GM21360 (cell line): ENCODE measurements at regions not wholly inside any gene's neighbourhood (a gene's known extent, or its start where the extent isn't known, plus 50 kb on each side); places are given as distances from the start of the nearest gene placed in this dataset.

Experiments
- ATAC-seq: cut with Tn5 transposase; IDR thresholded peaks from one replicate; pipeline ENCODE4 v1.9.1; 2021; ENCODE audit warnings: mild to moderate bottlenecking, moderate library complexity; ENCODE audit not compliant: unreplicated experiment

GRCh38 chr9:88326936-88327335 is 61.3 kb upstream of the SPIN1 start:
- no peak for ATAC-seq

- ATAC-seq, result no peak
Observed at GRCh38 chr9:88326015-88326414, 62.2 kb upstream of the SPIN1 start.

- ATAC-seq, result no peak
Observed at GRCh38 chr9:88322906-88323566, 65.2 kb upstream of the SPIN1 start.

GRCh38 chr9:88321764-88322163 is 66.5 kb upstream of the SPIN1 start:
- no peak for ATAC-seq

GRCh38 chr9:88320748-88321415 is 67.4 kb upstream of the SPIN1 start:
- no peak for ATAC-seq

GRCh38 chr9:88319936-88320747 is 68.1 kb upstream of the SPIN1 start:
- no peak for ATAC-seq

GRCh38 chr9:88313364-88314220 is 74.7 kb upstream of the SPIN1 start:
- no peak for ATAC-seq

- no peak for ATAC-seq
Observed at GRCh38 chr9:88312517-88313103, 75.6 kb upstream of the SPIN1 start.

GRCh38 chr9:88312045-88312444 is 76.2 kb upstream of the SPIN1 start:
- no peak for ATAC-seq

GRCh38 chr9:88310310-88310980 is 77.8 kb upstream of the SPIN1 start:
- ATAC-seq, result no peak

GRCh38 chr9:88308831-88309560 is 79.2 kb upstream of the SPIN1 start:
- no peak for ATAC-seq

- no peak for ATAC-seq
Observed at GRCh38 chr9:88307136-88307535, 81.1 kb upstream of the SPIN1 start.

GRCh38 chr9:88303721-88304451 is 84.4 kb upstream of the SPIN1 start:
- peak; percentile 97 for ATAC-seq

GRCh38 chr9:88302579-88303324 is 85.5 kb upstream of the SPIN1 start:
- ATAC-seq, result no peak

- no peak for ATAC-seq
Observed at GRCh38 chr9:88300556-88300955, 87.7 kb upstream of the SPIN1 start.

GRCh38 chr9:88291856-88292255 is 96.4 kb upstream of the SPIN1 start:
- ATAC-seq, result no peak

GRCh38 chr9:88291056-88291455 is 97.2 kb upstream of the SPIN1 start:
- ATAC-seq, result no peak

- no peak for ATAC-seq
Observed at GRCh38 chr9:88289532-88289931, 98.7 kb upstream of the SPIN1 start.
